ENCODE measurements at regions not wholly inside any gene's neighbourhood (a gene's known extent, or its start where the extent isn't known, plus 50 kb on each side); places are given as distances from the start of the nearest gene placed in this dataset.

DNA sequence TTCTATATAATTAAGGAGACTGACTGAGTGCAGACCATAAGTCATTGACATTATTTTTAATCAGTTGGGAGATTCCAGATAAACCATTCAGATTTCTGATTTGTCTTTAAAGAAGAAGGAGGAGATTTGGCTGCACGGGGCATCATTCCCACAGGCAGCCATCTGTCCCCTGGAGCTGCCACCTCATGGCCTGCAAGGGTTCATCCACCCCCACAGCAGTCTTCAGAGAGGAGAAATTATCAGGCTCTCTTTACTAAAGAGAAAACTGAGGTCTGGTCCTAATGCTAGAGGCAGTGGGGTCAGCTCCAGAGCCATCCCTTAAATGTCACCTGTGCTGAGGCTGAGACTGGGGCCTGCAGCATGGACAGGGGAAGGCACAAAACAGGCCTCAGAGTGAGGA, 501.3 kb upstream of the SULF2 start:
- DNase-seq (no peak), ATAC-seq (peak in 2 of 4 donors; percentile 10 to 21), FAIRE-seq (no peak)
- Histone ChIP-seq H3K4me3 (no peak overlapping the region), H3K36me3 (no peaks in the 10 kb centered on the region), H3K4me1 (peaks cover 20 to 27% (median 21%) of the 10 kb centered on the region in 3 donors), H3K9me3 (no peaks in the 10 kb centered on the region), H3K27me3 (no peaks in the 10 kb centered on the region), H3K27ac (peak overlapping the region in 3 of 4 donors; percentile 17 to 55 (median 30))
- intact Hi-C loops (cut with DNase I) = no loop called here
- 52 to 71% methylated on average over 1 of the region's 1 CpG for WGBS, 2 donors
- TF ChIP-seq, protein P1, sequence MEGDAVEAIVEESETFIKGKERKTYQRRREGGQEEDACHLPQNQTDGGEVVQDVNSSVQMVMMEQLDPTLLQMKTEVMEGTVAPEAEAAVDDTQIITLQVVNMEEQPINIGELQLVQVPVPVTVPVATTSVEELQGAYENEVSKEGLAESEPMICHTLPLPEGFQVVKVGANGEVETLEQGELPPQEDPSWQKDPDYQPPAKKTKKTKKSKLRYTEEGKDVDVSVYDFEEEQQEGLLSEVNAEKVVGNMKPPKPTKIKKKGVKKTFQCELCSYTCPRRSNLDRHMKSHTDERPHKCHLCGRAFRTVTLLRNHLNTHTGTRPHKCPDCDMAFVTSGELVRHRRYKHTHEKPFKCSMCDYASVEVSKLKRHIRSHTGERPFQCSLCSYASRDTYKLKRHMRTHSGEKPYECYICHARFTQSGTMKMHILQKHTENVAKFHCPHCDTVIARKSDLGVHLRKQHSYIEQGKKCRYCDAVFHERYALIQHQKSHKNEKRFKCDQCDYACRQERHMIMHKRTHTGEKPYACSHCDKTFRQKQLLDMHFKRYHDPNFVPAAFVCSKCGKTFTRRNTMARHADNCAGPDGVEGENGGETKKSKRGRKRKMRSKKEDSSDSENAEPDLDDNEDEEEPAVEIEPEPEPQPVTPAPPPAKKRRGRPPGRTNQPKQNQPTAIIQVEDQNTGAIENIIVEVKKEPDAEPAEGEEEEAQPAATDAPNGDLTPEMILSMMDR (IDR thresholded peaks at IDR 0.05) = no peak

DNA sequence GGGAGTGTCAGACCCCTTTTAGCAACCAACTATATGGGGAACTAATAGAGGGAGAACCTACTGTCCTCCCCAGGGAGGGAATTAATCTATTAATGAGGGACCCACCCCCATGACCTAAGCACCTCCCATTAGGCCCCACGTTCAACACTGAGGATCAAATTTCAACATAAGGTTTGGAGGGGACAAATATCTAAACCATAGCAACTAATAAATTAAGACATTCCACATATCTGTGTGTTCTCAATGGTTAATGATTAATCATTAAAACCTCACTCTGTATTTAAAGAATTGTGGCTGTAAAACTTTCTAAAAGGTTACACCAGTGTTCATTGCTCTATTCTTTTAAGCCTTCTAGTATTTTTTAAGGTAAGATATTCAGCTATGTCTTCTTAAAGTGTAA, 500.4 kb upstream of the SULF2 start:
- peaks cover 20 to 27% (median 21%) of the 10 kb centered on the region in 3 donors for H3K4me1 ChIP-seq
- DNase-seq = no peak
- no peak overlapping the region for H3K4me3 ChIP-seq
- H3K27ac ChIP-seq = peak overlapping the region in 3 of 4 donors; percentile 25 to 55 (median 33)
- peak; percentile 65 to 79 (median 76) for ATAC-seq
- H3K36me3 ChIP-seq = no peaks in the 10 kb centered on the region
- 3 to 10% methylated on average over 1 of the region's 1 CpG for WGBS, 2 donors
- TF ChIP-seq, protein P1 (IDR thresholded peaks at IDR 0.05) = no peak
- H3K27me3 ChIP-seq = no peaks in the 10 kb centered on the region
- no peaks in the 10 kb centered on the region for H3K9me3 ChIP-seq
- intact Hi-C loops (cut with DNase I) = no loop called here
- no peak for FAIRE-seq

DNA sequence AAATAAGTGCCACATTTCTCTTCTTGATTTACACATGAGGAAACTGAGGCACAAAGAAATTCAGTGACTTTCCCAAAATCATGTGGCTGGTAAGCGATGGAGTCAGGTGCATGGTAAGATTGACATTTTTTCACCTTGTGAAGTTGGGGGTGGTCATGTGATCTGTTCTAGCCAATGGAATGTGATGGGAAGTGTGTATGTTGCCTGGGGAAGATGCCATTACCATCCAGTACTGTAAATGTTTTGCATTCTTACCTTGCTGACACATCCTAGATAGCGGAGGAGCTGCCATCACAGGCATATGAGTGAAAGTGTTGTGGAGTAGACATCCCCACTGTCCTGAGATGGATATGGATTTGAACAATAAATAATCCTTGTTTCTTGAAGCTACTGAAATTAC, 499.6 kb upstream of the SULF2 start:
- TF ChIP-seq, protein P1 (IDR thresholded peaks at IDR 0.05) = no peak
- intact Hi-C loops (cut with DNase I) = no loop called here
- no peaks in the 10 kb centered on the region for H3K9me3 ChIP-seq
- no peak for FAIRE-seq
- 95 to 98% methylated on average over 2 of the region's 2 CpGs for WGBS, 2 donors
- no peaks in the 10 kb centered on the region for H3K27me3 ChIP-seq
- no peak for ATAC-seq
- H3K27ac ChIP-seq = peak overlapping the region in 1 of 4 donors; percentile 55
- H3K4me3 ChIP-seq = no peak overlapping the region
- H3K4me1 ChIP-seq = peaks cover 20 to 27% (median 21%) of the 10 kb centered on the region in 3 donors
- DNase-seq = no peak
- no peaks in the 10 kb centered on the region for H3K36me3 ChIP-seq

DNA sequence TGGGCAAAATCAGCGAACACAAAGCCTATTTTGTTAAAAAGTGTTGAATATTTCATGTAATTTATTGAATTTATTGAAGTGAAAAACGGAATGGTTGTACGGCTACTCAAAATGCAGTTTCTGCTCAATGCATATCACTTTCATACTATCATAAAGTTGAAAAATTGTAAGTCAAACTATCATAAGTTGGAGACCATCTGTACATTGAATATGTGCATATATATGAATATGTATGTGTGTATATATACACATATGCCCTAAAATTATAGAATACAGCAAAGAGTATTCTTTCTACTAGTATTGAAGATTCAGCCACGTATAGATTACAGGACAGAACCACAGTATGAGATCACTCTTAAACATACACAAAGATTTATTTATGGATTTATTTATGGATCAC, 499.0 kb upstream of the SULF2 start:
- H3K4me3 ChIP-seq = no peak overlapping the region
- no peak for FAIRE-seq
- no peaks in the 10 kb centered on the region for H3K27me3 ChIP-seq
- no peak overlapping the region for H3K27ac ChIP-seq
- DNase-seq = no peak
- H3K9me3 ChIP-seq = no peaks in the 10 kb centered on the region
- ATAC-seq = no peak
- TF ChIP-seq, protein P1 (IDR thresholded peaks at IDR 0.05) = no peak
- H3K36me3 ChIP-seq = no peaks in the 10 kb centered on the region
- 81 to 91% methylated on average over 4 of the region's 4 CpGs for WGBS, 2 donors
- intact Hi-C loops (cut with DNase I) = no loop called here
- peaks cover 20 to 27% (median 21%) of the 10 kb centered on the region in 3 donors for H3K4me1 ChIP-seq

DNA sequence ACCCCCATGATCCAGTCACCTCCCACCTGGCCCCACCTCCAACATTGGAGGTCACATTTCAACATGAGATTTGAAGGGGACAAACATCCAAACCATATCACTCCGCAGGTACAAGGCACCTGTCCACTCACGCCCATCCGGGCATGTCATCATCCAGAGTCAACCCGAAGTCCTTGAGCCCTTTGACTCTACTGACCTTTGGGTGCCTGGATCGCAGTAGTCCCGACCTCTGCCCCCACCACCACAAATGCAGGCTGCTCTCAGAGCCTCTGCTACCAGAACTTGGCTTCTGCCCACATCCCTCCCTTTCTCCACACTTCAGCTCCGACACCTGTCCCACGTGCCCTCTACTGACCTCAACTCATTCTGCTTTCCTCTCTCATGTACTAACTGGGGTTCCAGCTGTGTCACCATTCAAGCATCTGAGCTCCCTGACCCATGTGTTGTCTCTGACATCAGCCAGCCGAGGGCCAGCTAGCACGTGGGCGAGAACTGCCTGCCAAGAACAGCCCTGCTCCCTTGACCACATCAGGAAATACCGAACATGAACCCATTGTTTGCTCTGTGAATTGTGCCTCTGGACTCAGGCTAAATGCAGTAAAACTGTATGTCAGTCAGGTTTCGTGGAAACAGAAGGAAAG, 498.3 kb upstream of the SULF2 start:
- DNase-seq = peak in 4 of 6 donors; percentile 38 to 63 (median 46)
- intact Hi-C loops (cut with DNase I) = no loop called here
- Histone ChIP-seq H3K36me3 (no peaks in the 10 kb centered on the region), H3K27me3 (no peaks in the 10 kb centered on the region), H3K4me1 (peaks cover 20 to 27% (median 21%) of the 10 kb centered on the region in 3 donors), H3K4me3 (no peak overlapping the region), H3K9me3 (no peaks in the 10 kb centered on the region), H3K27ac (no peak overlapping the region)
- FAIRE-seq = no peak
- TF ChIP-seq, protein P1 (IDR thresholded peaks at IDR 0.05) = no peak
- 62 to 63% methylated on average over 13 of the region's 13 CpGs for WGBS, 2 donors
- peak; percentile 35 to 74 (median 69) for ATAC-seq
